ENCODE measurements at regions not wholly inside any gene's neighbourhood (a gene's known extent, or its start where the extent isn't known, plus 50 kb on each side); places are given as distances from the start of the nearest gene placed in this dataset.

GRCh38 chr1:38481871-38482826, 377.4 kb downstream of the RRAGC start:
- no peak for TF ChIP-seq CTCF (IDR thresholded peaks at IDR 0.05; ENCODE audit: insufficient read depth, low read length)
- no peak for TF ChIP-seq REST (IDR thresholded peaks at IDR 0.05; ENCODE audit: insufficient replicate concordance, low read depth)

All from HL-60 (cell line).